CD4-positive, alpha-beta T cell treated with Interleukin-4 for 4 hours (primary cell): ENCODE measurements at regions not wholly inside any gene's neighbourhood (a gene's known extent, or its start where the extent isn't known, plus 50 kb on each side); places are given as distances from the start of the nearest gene placed in this dataset.
A peak's percentile ranks its signal among the peaks of the same experiment; 100 is the strongest.
"Not testable (repeated sequence)": the region's sequence is repeated elsewhere in the genome, so short reads cannot be mapped to it uniquely, and the experiment has no call there.

Experiments
- DNase-seq: peaks from one replicate; pipeline ENCODE4 v3.0.0-alpha.2; 2020

- no peak for DNase-seq
Measured at GRCh38 chr12:116687888-116688287, 50.0 kb downstream of the SPRING1 start.

- no peak for DNase-seq
Measured at GRCh38 chr12:116684891-116685290, 53.0 kb downstream of the SPRING1 start.

GRCh38 chr12:116677202-116677661 is 60.6 kb downstream of the SPRING1 start:
- DNase-seq, result no peak

GRCh38 chr12:116675339-116676107 is 62.3 kb downstream of the SPRING1 start:
- no peak for DNase-seq

GRCh38 chr12:116674643-116675183 is 63.2 kb downstream of the SPRING1 start:
- no peak for DNase-seq

GRCh38 chr12:116673681-116674111 is 64.2 kb downstream of the SPRING1 start:
- DNase-seq, result no peak

GRCh38 chr12:116672842-116673516 is 64.9 kb downstream of the SPRING1 start:
- DNase-seq, result peak; percentile 6

- no peak for DNase-seq
Measured at GRCh38 chr12:116672010-116672409, 65.9 kb downstream of the SPRING1 start.

GRCh38 chr12:116670859-116671258 is 67.0 kb downstream of the SPRING1 start:
- DNase-seq, result no peak

- DNase-seq, result no peak
Measured at GRCh38 chr12:116667752-116668151, 70.1 kb downstream of the SPRING1 start.

- not testable (repeated sequence) for DNase-seq
Measured at GRCh38 chr12:116666829-116667228, 71.0 kb downstream of the SPRING1 start.

GRCh38 chr12:116666305-116666673 is 71.6 kb downstream of the SPRING1 start:
- no peak for DNase-seq

GRCh38 chr12:116665666-116666304 is 72.1 kb downstream of the SPRING1 start:
- no peak for DNase-seq

GRCh38 chr12:116664085-116664484 is 73.8 kb downstream of the SPRING1 start:
- DNase-seq, result no peak

- no peak for DNase-seq
Measured at GRCh38 chr12:116662612-116663144, 75.2 kb downstream of the SPRING1 start.

- DNase-seq, result no peak
Measured at GRCh38 chr12:116661341-116661740, 76.5 kb downstream of the SPRING1 start.

GRCh38 chr12:116660740-116661139 is 77.1 kb downstream of the SPRING1 start:
- not testable (repeated sequence) for DNase-seq

GRCh38 chr12:116659771-116660481 is 77.9 kb downstream of the SPRING1 start:
- no peak for DNase-seq

GRCh38 chr12:116657921-116658495 is 79.9 kb downstream of the SPRING1 start:
- no peak for DNase-seq

GRCh38 chr12:116656306-116656705 is 81.6 kb downstream of the SPRING1 start:
- no peak for DNase-seq

GRCh38 chr12:116654226-116654743 is 83.6 kb downstream of the SPRING1 start:
- no peak for DNase-seq

- DNase-seq, result no peak
Measured at GRCh38 chr12:116651089-116651488, 86.8 kb downstream of the SPRING1 start.
